ENCODE measurements at regions not wholly inside any gene's neighbourhood (a gene's known extent, or its start where the extent isn't known, plus 50 kb on each side); places are given as distances from the start of the nearest gene placed in this dataset.

GRCh38 chr2:49288113-49288705 lies 133.9 kb upstream of the FSHR start:
- no peak for TF ChIP-seq CTCF (IDR thresholded peaks at IDR 0.05)
- no peak for TF ChIP-seq POLR2A (IDR thresholded peaks at IDR 0.05)
